ENCODE measurements at regions not wholly inside any gene's neighbourhood (a gene's known extent, or its start where the extent isn't known, plus 50 kb on each side); places are given as distances from the start of the nearest gene placed in this dataset.

DNA sequence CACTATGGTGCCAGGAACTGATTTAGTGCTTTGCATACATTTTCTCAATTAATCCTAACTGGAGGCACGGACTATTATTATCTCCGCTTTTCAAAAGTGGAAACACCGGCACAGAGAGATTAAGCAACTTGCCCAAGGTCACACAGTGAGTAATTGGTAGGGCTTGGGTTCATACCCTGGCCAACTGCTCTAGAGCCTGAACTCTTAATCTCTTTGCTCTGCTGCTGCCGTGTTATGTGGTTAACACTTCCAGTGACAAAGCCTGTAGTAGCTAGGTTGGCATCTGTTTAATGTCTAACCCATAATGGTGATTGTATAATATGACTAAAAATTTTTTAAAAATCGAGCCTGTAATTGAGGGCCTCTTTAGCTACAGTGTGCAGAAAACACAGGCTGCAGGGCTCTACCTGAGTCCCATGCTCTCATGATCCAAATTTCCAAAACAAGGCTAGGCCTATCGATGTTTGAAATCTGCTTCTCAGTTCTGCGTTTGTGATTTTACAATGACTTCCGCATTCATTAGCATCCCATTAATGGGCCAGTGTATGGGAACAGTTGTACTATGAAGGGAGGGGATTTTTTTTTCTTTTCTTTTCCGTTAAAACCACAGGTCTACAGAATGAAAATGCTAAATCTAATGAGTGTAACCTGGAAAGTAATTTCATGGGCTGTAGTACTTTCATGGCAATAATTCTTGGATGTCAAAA, 219.3 kb upstream of the JADE1 start:
- TF ChIP-seq POLR2A (IDR thresholded peaks at IDR 0.05) (no peak), POLR2AphosphoS5 (IDR thresholded peaks at IDR 0.05) (no peak), CTCF (IDR thresholded peaks at IDR 0.05) (no peak)

Measured in upper lobe of left lung (tissue), 4 donors.